ENCODE measurements at regions not wholly inside any gene's neighbourhood (a gene's known extent, or its start where the extent isn't known, plus 50 kb on each side); places are given as distances from the start of the nearest gene placed in this dataset.

DNA sequence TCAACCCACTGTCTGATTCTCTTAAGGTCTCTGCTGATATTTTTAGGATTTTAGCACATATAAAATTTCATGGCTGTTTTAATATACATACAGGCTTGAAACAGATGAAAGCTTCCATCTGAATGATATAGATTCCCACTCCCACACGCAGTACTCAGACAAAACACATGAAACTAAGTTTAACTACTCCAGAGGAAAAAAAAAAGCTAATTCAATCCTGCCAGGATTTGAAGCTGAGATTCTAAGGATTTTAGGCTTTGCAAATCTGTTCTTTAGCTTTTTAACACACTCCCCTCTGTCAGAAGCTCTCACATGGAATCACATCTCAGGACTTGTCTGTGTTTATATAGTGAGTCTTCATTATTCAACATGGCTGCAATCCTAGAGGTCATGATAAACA is 217.3 kb downstream of the BCAT1 start:
- H3K4me3 ChIP-seq (ENCODE audit: low read depth, low read length), result no peak overlapping the region
- H3K27me3 ChIP-seq (ENCODE audit: control insufficient read depth, insufficient read depth, low read length), result no peaks in the 10 kb centered on the region
- no peaks in the 10 kb centered on the region for H3K36me3 ChIP-seq (ENCODE audit: control insufficient read depth, insufficient read depth, low read length)
- TF ChIP-seq, protein P1, sequence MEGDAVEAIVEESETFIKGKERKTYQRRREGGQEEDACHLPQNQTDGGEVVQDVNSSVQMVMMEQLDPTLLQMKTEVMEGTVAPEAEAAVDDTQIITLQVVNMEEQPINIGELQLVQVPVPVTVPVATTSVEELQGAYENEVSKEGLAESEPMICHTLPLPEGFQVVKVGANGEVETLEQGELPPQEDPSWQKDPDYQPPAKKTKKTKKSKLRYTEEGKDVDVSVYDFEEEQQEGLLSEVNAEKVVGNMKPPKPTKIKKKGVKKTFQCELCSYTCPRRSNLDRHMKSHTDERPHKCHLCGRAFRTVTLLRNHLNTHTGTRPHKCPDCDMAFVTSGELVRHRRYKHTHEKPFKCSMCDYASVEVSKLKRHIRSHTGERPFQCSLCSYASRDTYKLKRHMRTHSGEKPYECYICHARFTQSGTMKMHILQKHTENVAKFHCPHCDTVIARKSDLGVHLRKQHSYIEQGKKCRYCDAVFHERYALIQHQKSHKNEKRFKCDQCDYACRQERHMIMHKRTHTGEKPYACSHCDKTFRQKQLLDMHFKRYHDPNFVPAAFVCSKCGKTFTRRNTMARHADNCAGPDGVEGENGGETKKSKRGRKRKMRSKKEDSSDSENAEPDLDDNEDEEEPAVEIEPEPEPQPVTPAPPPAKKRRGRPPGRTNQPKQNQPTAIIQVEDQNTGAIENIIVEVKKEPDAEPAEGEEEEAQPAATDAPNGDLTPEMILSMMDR (IDR thresholded peaks at IDR 0.05; ENCODE audit: insufficient read depth, low read length, severe bottlenecking), result no peak
- peak; percentile 72 for DNase-seq (ENCODE audit: low read depth)
- FAIRE-seq, result no peak

DNA sequence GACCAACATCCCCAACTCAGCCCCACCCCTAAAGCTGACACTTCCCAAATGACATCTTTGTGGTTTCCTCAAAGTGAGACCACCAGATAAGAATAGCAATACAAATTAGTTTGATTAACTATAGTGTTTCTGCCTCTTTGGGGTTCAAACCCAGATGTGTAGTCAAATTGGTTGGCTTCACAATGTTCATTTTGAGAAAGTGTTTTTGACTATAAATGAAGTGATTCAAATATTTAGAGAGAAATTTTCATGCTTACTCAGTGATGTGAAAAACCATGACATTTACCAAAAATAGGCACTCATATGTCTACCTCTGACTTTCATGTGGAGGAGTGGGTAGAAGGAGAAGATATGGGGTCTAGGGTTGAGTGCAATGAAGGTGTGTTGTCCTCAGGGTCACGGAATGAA is 218.4 kb downstream of the BCAT1 start:
- DNase-seq (ENCODE audit: low read depth), result no peak
- TF ChIP-seq, protein P1 (IDR thresholded peaks at IDR 0.05; ENCODE audit: insufficient read depth, low read length, severe bottlenecking), result no peak
- FAIRE-seq, result no peak
- no peak overlapping the region for H3K4me3 ChIP-seq (ENCODE audit: low read depth, low read length)
- no peaks in the 10 kb centered on the region for H3K36me3 ChIP-seq (ENCODE audit: control insufficient read depth, insufficient read depth, low read length)
- no peaks in the 10 kb centered on the region for H3K27me3 ChIP-seq (ENCODE audit: control insufficient read depth, insufficient read depth, low read length)

DNA sequence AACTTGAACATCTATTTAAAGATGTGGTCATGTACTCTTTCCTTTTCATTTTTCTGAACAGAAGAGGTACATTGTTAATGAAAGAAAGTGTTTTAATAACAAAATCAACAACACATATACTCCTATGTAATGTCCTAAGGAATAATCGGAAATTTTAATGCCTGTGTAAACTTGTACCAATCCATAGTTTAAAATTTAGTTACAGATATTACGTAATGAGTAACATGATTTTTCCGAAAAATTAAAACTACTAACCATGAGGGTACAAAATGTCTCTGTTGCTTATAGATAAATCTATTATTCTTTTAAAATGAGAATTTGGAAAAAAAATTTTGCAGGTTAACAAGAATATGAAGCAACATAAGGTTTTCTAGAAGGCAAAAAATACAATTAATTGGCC is 220.1 kb downstream of the BCAT1 start:
- DNase-seq (ENCODE audit: low read depth) (no peak), FAIRE-seq (no peak)
- H3K4me3 ChIP-seq (ENCODE audit: low read depth, low read length), result no peak overlapping the region
- TF ChIP-seq, protein P1 (IDR thresholded peaks at IDR 0.05; ENCODE audit: insufficient read depth, low read length, severe bottlenecking), result no peak
- H3K36me3 ChIP-seq (ENCODE audit: control insufficient read depth, insufficient read depth, low read length), result no peaks in the 10 kb centered on the region
- no peaks in the 10 kb centered on the region for H3K27me3 ChIP-seq (ENCODE audit: control insufficient read depth, insufficient read depth, low read length)

DNA sequence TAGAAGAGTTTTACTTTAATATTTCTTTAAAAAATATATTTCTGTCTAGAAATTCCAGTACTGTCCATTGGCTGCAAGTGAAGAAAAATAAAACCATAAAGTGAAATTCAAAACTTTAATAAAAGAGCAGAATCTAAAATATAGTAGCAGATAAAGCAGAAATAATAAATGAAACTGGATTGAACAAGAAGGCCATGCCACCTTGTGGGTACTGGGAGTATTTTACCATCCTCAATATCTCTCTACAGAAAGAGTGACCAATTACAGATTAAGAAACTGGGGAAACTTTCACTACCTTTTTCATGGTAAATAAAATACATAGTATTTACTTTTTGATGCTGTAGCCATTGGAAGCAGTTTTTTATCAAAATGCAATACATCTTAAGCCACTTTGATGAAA is 220.5 kb downstream of the BCAT1 start:
- TF ChIP-seq, protein P1 (IDR thresholded peaks at IDR 0.05; ENCODE audit: insufficient read depth, low read length, severe bottlenecking), result peak; percentile 45
- peak; percentile 33 for DNase-seq (ENCODE audit: low read depth)
- no peaks in the 10 kb centered on the region for H3K36me3 ChIP-seq (ENCODE audit: control insufficient read depth, insufficient read depth, low read length)
- no peaks in the 10 kb centered on the region for H3K27me3 ChIP-seq (ENCODE audit: control insufficient read depth, insufficient read depth, low read length)
- FAIRE-seq, result no peak
- H3K4me3 ChIP-seq (ENCODE audit: low read depth, low read length), result no peak overlapping the region

DNA sequence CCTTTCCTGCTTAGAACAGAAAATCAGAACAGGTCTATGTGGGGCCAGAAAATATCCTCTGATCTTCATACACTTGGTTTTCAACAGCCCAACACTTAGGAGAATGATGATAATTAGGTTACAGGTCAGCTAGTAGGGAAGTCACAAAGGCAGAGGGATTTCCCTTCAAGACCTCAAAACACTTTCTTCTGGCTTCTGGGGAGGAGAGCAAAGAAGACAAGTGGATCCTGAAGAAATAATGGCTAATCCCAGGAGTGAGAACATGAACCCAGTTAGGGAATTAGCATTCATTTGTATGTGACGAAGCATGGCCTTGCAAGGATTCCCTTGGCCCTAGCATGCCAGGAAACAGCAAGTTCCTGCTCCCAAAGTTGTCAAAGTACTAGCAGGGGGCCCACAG is 223.3 kb downstream of the BCAT1 start:
- no peak for FAIRE-seq
- DNase-seq (ENCODE audit: low read depth), result no peak
- H3K4me3 ChIP-seq (ENCODE audit: low read depth, low read length), result no peak overlapping the region
- TF ChIP-seq, protein P1 (IDR thresholded peaks at IDR 0.05; ENCODE audit: insufficient read depth, low read length, severe bottlenecking), result no peak
- H3K27me3 ChIP-seq (ENCODE audit: control insufficient read depth, insufficient read depth, low read length), result no peaks in the 10 kb centered on the region
- no peaks in the 10 kb centered on the region for H3K36me3 ChIP-seq (ENCODE audit: control insufficient read depth, insufficient read depth, low read length)

- TF ChIP-seq, protein P1 (IDR thresholded peaks at IDR 0.05; ENCODE audit: insufficient read depth, low read length, severe bottlenecking), result no peak
- Histone ChIP-seq H3K27me3 (ENCODE audit: control insufficient read depth, insufficient read depth, low read length) (no peaks in the 10 kb centered on the region), H3K4me3 (ENCODE audit: low read depth, low read length) (no peak overlapping the region), H3K36me3 (ENCODE audit: control insufficient read depth, insufficient read depth, low read length) (no peaks in the 10 kb centered on the region)
- DNase-seq (ENCODE audit: low read depth), result no peak
- no peak for FAIRE-seq
Measured at GRCh38 chr12:24724814-24725213, 224.1 kb downstream of the BCAT1 start.

All from bronchial epithelial cell (primary cell).